Neural progenitor cell (in vitro differentiated cells): ENCODE measurements at regions not wholly inside any gene's neighbourhood (a gene's known extent, or its start where the extent isn't known, plus 50 kb on each side); places are given as distances from the start of the nearest gene placed in this dataset.

Source experiments
- EZH2 ChIP-seq: fragments of 200-600 bp; sonication (generic); IDR thresholded peaks from 2 replicates; pipeline ENCODE4 v1.6.1; 2017; ENCODE audit warnings: antibody characterized with exemption, mild to moderate bottlenecking, moderate library complexity
- EZH2phosphoT487 ChIP-seq: fragments of 200-600 bp; sonication (generic); IDR thresholded peaks from 2 replicates; pipeline ENCODE4 v1.6.1; 2017; ENCODE audit warnings: antibody characterized with exemption
- TF ChIP-seq, protein P1 (sequence below): fragments of 200-600 bp; sonication (generic); IDR thresholded peaks from 2 replicates; pipeline ENCODE4 v1.5.1; 2017; ENCODE audit warnings: antibody characterized with exemption, mild to moderate bottlenecking

DNA sequence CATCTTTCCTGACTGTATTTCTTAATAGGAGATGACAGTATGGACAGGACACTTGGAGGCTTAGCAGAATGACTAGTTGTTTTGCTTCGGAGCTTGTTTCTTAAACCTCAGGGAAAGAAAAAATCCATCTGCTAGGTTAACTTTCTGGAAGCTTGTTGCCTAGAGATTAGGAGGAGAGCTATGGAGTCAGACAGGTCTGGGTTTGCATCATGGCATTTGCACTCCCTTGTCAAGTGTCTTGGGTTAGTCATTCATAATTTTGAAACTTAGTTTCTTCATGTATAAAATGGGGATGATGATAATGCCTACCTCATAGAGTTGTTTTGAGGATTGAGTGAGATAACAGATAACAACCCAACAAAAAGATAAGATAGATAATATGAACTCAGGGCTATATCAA lies 231.5 kb downstream of the STK31 start:
- TF ChIP-seq EZH2 (no peak), EZH2phosphoT487 (no peak)
- TF ChIP-seq, protein P1, sequence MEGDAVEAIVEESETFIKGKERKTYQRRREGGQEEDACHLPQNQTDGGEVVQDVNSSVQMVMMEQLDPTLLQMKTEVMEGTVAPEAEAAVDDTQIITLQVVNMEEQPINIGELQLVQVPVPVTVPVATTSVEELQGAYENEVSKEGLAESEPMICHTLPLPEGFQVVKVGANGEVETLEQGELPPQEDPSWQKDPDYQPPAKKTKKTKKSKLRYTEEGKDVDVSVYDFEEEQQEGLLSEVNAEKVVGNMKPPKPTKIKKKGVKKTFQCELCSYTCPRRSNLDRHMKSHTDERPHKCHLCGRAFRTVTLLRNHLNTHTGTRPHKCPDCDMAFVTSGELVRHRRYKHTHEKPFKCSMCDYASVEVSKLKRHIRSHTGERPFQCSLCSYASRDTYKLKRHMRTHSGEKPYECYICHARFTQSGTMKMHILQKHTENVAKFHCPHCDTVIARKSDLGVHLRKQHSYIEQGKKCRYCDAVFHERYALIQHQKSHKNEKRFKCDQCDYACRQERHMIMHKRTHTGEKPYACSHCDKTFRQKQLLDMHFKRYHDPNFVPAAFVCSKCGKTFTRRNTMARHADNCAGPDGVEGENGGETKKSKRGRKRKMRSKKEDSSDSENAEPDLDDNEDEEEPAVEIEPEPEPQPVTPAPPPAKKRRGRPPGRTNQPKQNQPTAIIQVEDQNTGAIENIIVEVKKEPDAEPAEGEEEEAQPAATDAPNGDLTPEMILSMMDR = no peak
